GM21717 (cell line): ENCODE measurements at regions not wholly inside any gene's neighbourhood (a gene's known extent, or its start where the extent isn't known, plus 50 kb on each side); places are given as distances from the start of the nearest gene placed in this dataset.
"Not testable (repeated sequence)": the region's sequence is repeated elsewhere in the genome, so short reads cannot be mapped to it uniquely, and the experiment has no call there.

Experiments used
- ATAC-seq: cut with Tn5 transposase; IDR thresholded peaks from one replicate; pipeline ENCODE4 v1.9.1; 2021; ENCODE audit warnings: mild to moderate bottlenecking, moderate library complexity; ENCODE audit not compliant: unreplicated experiment

DNA sequence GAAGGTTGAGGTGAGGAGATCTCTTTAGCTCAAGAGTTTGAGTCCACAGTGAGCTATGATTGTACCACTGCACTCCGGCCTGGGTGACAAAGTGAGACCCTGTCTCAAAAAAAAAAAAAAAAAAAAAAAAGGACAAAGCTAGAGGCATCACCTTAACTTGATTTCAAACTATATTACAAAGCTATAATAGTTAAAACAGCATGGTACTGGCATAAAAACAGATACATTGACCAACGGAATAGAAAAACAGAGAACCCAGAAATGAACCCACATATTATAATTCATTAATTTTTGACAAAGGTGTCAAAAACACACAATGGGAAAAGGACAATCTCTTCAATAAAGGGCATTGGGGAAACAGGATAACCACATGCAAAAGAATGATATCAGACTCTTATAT is 50.8 kb upstream of the MBOAT1 start:
- no peak for ATAC-seq

GRCh38 chr6:20265842-20266241 is 53.6 kb upstream of the MBOAT1 start:
- ATAC-seq = no peak

GRCh38 chr6:20266851-20267608 is 54.8 kb upstream of the MBOAT1 start:
- peak; percentile 52 for ATAC-seq

DNA sequence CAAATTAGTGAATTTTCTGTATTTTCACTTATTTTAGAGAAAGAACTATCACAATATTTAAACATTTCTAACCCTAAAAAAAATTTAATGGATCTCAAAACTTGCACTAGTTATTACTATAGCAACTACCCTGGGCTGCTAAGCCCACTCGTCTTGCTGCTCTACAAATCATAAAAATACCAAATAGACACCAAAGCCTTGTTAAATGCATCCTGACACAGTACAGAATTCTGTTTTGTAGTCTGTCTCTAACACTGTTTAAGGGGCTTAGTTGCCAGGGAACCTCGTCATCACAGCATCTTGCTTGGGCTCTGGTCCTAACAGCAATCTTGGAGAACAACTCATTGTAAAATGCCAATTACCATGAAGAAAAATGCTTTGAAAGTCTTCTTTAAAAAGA is 56.9 kb upstream of the MBOAT1 start:
- no peak for ATAC-seq

DNA sequence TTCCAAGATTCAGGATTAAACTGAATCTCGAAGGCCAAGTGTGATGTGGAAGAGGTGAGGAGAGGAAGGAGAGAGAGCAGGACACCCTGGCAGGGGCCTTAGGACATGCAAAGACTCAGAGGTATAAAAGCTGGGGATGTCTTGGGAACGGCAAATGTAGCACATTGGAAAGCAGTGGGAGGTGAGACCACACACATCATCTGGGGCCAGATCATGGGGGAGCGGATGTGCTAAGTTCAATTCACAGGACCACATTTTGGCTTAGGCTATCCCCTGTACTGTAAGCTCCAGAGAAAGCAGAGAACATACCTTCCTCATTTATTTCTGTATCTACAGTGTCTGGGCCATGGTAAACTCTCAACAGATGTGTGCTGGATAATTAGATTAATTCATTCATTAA is 59.5 kb upstream of the MBOAT1 start:
- no peak for ATAC-seq

DNA sequence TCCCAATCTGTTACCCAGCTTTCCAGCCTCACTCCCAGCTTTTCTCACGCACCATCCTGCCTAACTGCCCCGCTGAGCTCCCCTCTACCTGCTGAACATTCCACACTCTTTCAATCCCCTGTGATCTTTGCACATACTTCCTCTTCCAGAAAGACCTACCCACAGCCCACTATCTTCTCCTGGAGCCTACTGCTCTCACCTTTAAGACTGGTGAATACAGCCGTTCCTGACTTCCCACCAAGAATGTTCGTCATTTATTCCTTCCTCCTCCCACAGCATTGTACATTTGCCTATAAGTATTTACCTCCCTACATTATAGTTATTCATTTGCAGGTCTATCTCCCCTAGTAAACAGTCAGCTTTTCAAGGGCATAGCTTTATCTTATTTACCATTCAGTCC is 61.9 kb upstream of the MBOAT1 start:
- no peak for ATAC-seq

DNA sequence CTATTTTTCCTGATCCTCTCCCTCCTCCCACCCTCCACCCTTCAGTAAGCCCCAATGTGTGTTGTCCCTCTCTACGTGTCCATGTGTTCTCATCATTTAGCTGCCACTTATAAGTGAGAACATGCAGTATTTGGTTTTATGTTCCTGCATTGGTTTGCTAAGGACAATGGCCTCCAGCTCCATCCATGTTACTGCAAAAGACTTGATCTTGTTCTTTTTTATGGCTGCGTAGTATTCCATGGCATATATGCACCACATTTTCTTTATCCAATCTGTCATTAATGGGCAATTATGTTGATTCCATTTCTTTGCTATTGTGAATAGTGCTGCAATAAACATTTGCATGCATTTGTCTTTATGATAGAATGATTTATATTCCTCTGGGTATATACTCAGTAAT is 63.6 kb upstream of the MBOAT1 start:
- not testable (repeated sequence) for ATAC-seq

DNA sequence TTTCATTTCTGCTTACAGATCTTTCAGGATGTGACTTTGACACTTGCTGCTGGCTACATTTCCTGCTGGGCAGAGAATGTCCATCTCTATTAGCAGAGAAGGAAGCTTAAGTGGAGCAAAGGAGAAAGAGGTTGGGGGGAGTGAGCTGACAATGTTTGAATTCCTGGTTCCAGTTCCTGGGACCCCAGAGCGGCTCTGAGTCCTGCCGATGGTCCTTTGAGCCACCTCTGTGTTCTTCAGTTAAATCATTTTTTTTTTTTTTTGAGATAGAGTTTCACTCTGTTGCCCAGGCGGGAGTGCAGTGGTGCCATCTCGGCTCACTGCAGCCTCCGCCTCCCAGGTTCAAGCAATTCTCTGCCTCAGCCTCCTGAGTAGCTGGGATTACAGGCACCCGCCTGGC is 65.5 kb upstream of the MBOAT1 start:
- not testable (repeated sequence) for ATAC-seq

DNA sequence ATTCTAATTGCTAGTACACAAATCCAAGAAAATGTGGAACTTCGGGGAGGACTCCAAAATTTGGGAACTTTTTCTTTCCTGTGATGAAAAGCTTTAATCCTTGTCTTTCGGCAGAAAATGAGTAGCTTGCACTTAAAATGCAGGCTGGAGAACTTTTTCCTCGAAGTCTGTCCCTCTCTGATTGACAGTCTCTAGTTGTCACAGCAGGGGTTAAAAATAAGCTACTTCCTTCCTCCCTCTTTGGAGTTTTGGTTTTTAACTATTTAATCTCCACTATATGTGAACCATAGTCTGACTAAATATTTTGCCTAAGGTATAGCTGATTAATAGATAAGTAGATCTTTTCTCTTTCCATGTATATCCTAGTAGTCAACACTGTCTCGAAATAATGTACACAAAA is 66.8 kb upstream of the MBOAT1 start:
- ATAC-seq = no peak

DNA sequence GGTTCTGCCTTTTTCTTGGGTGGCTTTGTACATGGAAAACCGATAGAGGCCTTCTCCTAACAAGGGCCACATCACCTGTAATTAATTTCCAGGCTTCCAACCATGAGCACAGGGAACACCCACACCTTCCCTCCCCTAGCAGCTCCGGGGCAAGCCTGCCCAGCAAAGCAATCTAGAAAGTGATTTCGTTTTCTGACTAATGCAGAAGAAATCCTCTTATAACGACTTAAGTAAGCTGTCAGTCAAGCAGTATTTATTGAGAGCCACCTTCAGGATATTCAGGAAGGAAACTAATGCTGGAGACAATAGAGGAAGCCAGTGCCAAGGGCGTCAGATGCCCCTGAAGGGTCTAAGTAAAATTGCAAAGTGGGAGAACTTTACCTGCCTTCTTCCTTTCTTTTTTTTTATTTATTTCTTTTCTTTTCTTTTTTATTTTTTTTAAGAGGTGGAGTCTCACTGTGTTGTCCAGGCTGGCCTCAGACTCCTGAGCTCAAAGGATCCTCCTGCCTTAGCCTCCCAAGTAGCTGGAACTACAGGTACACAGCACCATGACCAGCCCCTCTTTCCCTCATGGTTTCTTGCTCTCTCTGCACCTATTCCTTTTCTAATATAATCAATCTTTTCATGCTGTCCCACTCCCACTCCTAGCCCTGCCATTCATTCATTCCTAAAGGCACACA is 67.5 kb upstream of the MBOAT1 start:
- no peak for ATAC-seq

DNA sequence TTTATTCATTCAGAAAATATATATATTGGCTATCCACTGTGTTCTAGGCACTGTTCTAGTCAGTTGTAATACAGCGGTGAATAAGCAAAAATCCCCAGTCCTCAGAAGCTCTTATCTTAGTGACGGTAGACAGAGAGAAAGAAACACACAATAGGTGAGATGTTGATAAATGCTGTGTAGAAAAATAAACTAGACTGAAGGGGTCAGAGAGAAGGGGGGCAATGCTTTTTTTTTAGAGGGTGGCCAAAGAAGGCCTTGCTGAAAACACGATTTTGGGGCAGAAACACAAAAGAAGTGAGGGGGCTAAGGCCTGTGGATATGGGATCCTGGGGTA is 68.0 kb upstream of the MBOAT1 start:
- ATAC-seq = no peak

GRCh38 chr6:20284672-20285071 is 72.4 kb upstream of the MBOAT1 start:
- no peak for ATAC-seq

DNA sequence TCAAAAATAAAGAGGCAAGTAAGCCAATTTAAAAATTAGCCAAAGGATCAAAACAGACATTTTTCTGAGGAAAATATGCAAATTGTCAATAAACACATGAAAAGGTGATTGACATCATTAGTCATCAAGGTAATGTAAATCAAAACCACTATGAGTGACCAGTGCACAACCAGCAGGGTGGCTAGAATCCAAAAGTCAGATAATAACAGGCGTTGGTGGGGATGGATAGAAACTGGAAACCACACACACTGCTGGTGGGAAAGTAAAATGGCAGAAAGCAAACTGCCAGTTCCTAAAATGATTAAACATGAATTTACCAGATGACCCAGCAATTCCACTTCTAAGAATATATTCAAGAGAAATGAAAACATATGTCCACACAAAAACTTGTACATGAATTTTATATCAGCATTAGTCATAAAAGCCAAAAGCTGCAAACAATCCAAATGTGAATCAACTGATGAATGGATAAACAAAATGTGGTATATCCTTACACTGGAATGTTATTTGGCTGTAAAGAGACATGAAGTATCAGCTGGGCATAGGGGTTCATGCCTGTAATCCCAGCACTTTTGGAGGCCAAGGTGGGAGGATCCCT is 74.8 kb upstream of the MBOAT1 start:
- ATAC-seq = no peak

DNA sequence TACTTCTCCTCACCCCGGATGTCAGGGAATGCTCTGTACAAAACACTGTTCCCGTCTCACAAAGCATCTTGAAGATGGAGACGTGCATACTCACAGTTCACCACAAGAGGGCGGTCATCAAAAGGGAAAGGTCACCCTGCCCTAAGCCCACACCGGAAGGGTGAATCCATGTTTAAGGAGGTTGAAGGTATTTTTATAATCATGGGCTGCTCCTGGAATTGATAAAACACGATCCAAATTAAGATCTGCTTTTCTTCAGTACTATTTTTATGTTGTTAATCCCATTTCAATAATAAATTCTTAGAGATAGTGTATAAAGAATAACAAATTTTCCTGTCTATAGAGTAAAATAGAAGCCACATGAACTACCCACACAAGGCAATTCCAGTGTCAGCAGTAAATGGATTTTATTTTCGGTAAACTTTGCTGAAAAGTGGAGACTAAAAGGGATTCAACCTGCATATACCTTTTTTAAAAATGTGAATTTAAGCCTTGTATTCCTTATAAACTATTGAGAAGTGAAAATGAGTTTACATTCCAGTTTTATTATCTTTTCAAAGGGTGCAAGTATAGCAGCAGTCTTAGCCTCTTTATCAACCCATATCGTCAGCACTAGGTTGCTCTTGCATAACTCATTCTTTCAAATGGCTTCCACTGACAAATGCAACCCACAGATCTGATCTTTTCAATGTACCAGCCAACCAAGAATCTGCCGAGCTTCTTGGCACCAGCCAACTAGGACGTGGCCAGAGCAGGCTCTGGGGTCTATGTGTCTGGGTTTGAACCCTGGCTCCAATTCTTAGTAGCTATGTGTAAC is 79.7 kb upstream of the MBOAT1 start:
- peak; percentile 83 for ATAC-seq

- no peak for ATAC-seq
Observed at GRCh38 chr6:20292905-20293304, 80.6 kb upstream of the MBOAT1 start.

- no peak for ATAC-seq
Observed at GRCh38 chr6:20301256-20301655, 89.0 kb upstream of the MBOAT1 start.

DNA sequence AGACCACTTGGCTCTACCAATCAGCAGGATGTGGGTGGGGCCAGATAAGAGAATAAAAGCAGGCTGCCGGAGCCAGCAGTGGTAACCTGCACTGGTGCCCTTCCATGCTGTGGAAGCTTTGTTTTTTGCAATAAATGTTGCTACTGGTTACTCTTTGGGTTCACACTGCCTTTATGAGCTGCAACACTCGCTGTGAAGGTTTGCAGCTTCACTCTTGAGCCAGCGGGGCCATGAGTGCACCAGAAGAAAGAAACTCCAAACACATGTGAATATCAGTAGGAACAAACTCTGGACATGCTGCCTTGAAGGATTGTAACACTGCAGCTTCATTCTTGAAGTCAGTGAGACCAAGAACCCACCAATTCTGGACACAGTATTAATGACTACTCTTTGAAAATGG is 89.9 kb upstream of the MBOAT1 start:
- ATAC-seq = no peak

GRCh38 chr6:20302702-20303251 is 90.5 kb upstream of the MBOAT1 start:
- ATAC-seq = no peak

DNA sequence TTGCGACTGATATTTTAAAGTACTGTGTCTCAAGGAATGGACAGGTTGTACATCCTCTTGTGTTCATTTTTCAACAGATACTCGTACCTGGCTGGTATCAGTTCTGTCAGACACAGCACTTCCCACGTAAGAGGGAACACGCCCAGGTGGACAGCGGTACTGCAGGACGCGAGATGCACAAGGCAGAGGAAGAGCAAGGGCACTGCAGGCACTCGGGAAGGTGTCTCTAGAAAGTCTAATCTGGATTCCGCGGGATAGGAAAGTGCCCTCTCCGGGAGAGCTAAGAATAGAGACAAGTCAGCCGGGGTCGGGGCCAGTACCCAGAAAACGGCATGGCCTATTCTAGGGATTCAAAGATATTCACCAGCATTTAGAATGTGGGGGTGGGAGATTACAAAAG is 94.2 kb upstream of the MBOAT1 start:
- ATAC-seq = no peak

DNA sequence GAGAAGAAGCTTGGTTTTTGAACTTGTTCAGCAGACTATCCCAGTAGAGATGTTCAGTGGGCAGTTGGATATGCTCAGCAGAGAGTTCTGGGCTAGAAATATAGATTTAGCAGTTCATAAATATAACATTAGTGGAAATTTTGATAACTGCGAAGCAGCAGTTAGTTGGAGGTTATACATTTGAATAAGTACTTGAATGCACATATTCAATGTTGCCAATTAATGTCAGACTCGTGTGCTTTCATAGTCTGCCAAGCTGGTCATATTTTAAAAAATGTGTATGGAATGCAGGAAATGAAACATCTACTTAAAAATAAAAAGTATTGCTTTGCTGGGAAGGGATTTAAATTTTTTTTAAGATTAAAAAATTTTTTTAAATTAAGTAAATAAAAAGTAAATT is 92.5 kb upstream of the E2F3 start:
- no peak for ATAC-seq

DNA sequence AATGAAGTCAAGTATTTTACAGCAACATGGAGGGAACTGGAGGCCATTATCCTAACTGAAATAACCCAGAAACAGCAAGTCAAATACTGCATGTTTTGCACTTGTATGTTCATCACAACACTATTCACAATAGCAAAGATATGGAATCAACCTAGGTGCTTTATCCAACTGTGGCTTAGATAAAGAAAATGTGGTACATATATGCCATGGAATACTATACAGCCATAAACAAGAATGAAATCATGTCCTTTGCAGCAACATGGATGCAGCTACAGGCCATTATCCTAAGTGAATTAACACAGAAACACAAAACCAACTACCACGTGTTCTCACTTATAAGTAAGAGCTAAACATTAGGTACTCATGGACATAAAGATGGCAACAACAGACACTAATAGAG is 91.5 kb upstream of the E2F3 start:
- ATAC-seq = no peak
